SK-N-SH (cell line): ENCODE measurements at regions not wholly inside any gene's neighbourhood (a gene's known extent, or its start where the extent isn't known, plus 50 kb on each side); places are given as distances from the start of the nearest gene placed in this dataset.
"Not testable (repeated sequence)": the region's sequence is repeated elsewhere in the genome, so short reads cannot be mapped to it uniquely, and the experiment has no call there.

ENCODE experiments used
- CTCF ChIP-seq: fragments of 200-600 bp; sonication (generic); IDR thresholded peaks from 2 replicates; pipeline ENCODE4 v1.6.1; 2017; ENCODE audit warnings: antibody characterized with exemption, mild to moderate bottlenecking, moderate library complexity
- EZH2phosphoT487 ChIP-seq: fragments of 200-600 bp; sonication (generic); IDR thresholded peaks from 2 replicates; pipeline ENCODE4 v1.6.1; 2017; ENCODE audit warnings: low read depth, mixed run types, mild to moderate bottlenecking, antibody characterized with exemption, moderate library complexity, borderline replicate concordance
- FOXM1 ChIP-seq: IDR thresholded peaks from 2 replicates; pipeline ENCODE4 v1.4.0; 2012; ENCODE audit warnings: low read depth, mild to moderate bottlenecking
- GATA2 ChIP-seq: sonication (generic); formaldehyde crosslinking; IDR thresholded peaks from 2 replicates; pipeline ENCODE4 v1.5.0; 2020; ENCODE audit warnings: mild to moderate bottlenecking, missing genetic modification reagents
- NRF1 ChIP-seq: IDR thresholded peaks from 2 replicates; pipeline ENCODE4 v1.6.1; 2012; ENCODE audit warnings: low read depth, mild to moderate bottlenecking, low read length
- SMC3 ChIP-seq: IDR thresholded peaks from 2 replicates; pipeline ENCODE4 v1.6.1; 2012; ENCODE audit warnings: low read depth, low read length, improper control_type of control experiment
- TAF1 ChIP-seq: IDR thresholded peaks from 2 replicates; pipeline ENCODE4 v1.6.1; 2012; ENCODE audit warnings: low read depth, mild to moderate bottlenecking, low read length, moderate library complexity, borderline replicate concordance
- TEAD4 ChIP-seq: IDR thresholded peaks from 2 replicates; pipeline ENCODE4 v1.4.0; 2012; ENCODE audit warnings: mild to moderate bottlenecking, borderline replicate concordance; ENCODE audit not compliant: insufficient read depth

DNA sequence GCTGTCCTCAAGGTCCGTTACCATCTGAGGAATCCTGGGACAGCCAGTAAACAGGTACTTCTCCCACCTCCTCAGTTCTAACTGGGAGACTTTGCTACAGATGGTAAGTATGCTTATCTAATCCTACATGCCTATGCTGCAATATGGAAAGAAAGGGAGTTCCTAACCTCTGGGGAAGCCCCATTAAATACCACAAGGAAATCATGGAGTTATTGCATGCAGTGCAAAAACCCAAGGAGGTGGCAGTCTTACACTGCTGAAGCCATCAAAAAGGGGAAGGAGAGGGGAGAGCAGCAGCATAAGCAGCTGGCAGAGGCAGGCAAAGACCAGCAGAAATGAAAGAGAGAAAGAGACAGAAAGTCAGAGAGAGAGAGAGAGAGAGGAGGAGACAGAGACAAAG is 327.1 kb downstream of the SRGAP2C start:
- TF ChIP-seq EZH2phosphoT487, NRF1, SMC3, CTCF, FOXM1, TEAD4, GATA2, TAF1: not testable (repeated sequence)
